ENCODE measurements at regions not wholly inside any gene's neighbourhood (a gene's known extent, or its start where the extent isn't known, plus 50 kb on each side); places are given as distances from the start of the nearest gene placed in this dataset.
A peak's percentile ranks its signal among the peaks of the same experiment; 100 is the strongest.

DNA sequence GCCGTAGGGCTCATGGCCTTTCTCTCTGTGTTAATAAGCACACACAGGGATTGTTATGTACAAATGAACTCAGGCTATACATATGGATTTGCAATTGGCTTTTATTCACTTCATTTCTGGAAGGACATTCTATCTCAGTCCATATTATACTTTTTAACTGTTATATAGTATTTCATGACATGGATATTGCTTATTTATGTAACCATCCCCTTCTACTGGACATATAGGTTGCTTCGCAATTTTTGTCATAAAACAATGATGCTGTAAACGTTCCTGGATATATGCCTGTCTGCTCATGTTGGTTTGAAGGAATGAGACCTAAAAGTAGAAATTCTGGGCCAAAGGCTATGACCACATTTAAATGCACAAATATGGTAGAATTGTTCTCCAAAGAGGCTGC lies 158.1 kb downstream of the BCOR start:
- Mint-ChIP-seq H3K36me3 (no peaks in the 10 kb centered on the region), H3K4me3 (no peak overlapping the region), H3K27ac (no peak overlapping the region), H3K4me1 (peaks cover 13 to 16% of the 10 kb centered on the region in 2 donors), H3K27me3 (ENCODE audit: low read depth in 3 of 3) (peaks cover 0 to 6% (median 0%) of the 10 kb centered on the region in 3 donors), H3K9me3 (peaks cover 0 to 3% (median 0%) of the 10 kb centered on the region in 6 donors)
- DNase-seq: no peak

DNA sequence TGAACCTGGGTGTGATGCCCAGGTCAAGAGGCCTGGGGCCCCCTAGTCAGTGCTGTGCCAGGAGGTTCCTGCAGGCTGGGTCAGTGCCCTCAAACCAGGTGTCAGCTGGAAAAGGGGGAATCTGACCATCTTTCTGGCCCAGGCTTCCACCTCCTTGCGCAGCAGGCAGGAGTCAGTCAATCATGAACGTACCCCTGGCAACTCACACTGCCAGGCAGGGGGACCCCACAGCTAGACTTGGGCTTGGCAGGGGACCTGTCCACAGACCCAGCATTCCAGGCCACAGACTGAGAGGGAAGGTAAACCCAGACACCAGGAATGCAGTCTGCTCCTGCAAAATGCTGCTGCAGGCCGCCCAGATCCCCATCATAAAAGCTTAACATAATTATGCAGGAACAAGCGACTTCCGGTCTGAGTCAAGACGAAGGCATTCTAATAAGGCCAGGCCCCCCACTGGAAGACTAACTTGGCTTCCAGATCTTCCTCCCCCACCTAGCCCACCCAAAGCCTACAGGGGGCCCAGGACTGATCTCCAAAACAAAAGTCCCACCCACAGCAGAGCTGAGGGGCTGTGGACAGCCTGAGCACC lies 156.3 kb downstream of the BCOR start:
- Mint-ChIP-seq H3K27ac (no peak overlapping the region), H3K9me3 (peaks cover 0 to 3% (median 0%) of the 10 kb centered on the region in 6 donors), H3K4me1 (peaks cover 11 to 16% of the 10 kb centered on the region in 2 donors), H3K4me3 (no peak overlapping the region), H3K27me3 (ENCODE audit: low read depth in 3 of 3) (peaks cover 0 to 6% (median 0%) of the 10 kb centered on the region in 3 donors), H3K36me3 (no peaks in the 10 kb centered on the region)
- DNase-seq: no peak

DNA sequence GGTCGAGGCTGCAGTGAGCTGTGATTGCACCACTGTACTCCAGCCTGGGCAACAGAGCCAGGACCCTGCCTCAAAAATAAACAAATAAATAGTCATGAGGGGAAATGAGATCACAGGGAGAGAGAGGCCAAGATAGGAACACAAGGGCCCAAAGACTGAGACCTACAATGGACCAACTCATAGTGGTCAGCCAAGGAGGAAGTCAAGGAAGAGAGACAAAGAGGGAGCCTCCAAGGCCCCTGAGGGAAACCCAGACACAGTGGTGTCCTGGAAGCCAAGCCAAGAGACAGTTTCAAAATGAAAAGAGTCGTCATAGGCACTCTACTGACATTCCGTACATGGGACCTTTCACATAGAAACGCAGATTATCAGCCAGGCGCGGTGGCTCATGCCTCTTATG lies 153.3 kb downstream of the BCOR start:
- no peaks in the 10 kb centered on the region for H3K36me3 Mint-ChIP-seq
- peaks cover 0 to 8% (median 7%) of the 10 kb centered on the region in 3 donors for H3K27me3 Mint-ChIP-seq (ENCODE audit: low read depth in 3 of 3)
- H3K27ac Mint-ChIP-seq: no peak overlapping the region
- H3K4me3 Mint-ChIP-seq: no peak overlapping the region
- H3K9me3 Mint-ChIP-seq: peaks cover 0 to 3% (median 0%) of the 10 kb centered on the region in 6 donors
- no peak for DNase-seq
- no peaks in the 10 kb centered on the region for H3K4me1 Mint-ChIP-seq

DNA sequence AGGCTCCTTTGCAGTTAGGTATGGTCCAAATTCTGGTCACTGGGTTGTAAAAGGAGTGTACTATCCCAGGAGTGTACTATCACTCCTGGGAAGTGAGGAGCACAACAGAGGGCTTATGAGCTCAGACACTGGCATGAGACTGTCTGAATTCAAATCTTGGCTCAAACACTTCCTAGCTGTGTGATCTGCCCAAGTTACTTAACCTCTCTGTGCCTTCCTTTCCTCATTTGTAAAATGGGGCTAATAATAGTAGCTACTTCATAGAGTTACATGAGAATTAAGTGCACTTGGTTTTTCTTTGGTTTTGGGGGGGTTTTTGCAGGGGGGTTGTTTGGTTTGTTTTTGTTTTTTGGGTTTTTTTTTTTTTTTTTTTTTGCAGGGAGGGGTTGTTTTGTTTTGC lies 152.0 kb downstream of the BCOR start:
- H3K36me3 Mint-ChIP-seq: no peaks in the 10 kb centered on the region
- no peak overlapping the region for H3K27ac Mint-ChIP-seq
- DNase-seq: no peak
- H3K4me1 Mint-ChIP-seq: no peaks in the 10 kb centered on the region
- H3K4me3 Mint-ChIP-seq: no peak overlapping the region
- peaks cover 0 to 3% (median 0%) of the 10 kb centered on the region in 6 donors for H3K9me3 Mint-ChIP-seq
- H3K27me3 Mint-ChIP-seq (ENCODE audit: low read depth in 3 of 3): peaks cover 0 to 13% (median 5%) of the 10 kb centered on the region in 3 donors

DNA sequence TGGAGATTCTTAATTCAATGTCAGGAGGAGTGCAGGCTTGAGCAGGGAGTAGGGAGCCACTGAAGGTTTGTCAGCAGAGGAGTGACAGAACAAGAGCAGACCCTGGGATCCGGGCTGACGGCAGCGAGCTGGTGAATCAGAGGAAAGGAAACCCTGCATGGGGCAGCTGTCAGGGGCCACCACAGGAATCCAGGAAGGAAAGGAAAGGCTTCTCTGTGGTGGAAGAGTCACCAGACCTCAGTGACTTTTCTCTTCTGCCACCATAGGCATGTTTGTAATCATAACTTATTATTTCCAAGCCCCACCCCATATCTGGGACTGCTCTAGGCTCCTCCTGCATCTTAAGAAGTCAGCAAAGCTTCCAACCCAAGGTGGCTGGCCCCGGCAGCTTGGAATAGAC lies 150.9 kb downstream of the BCOR start:
- Mint-ChIP-seq H3K4me1 (no peaks in the 10 kb centered on the region), H3K4me3 (no peak overlapping the region), H3K36me3 (no peaks in the 10 kb centered on the region), H3K9me3 (peaks cover 0 to 3% (median 0%) of the 10 kb centered on the region in 6 donors), H3K27ac (no peak overlapping the region), H3K27me3 (ENCODE audit: low read depth in 3 of 3) (peaks cover 2 to 13% (median 5%) of the 10 kb centered on the region in 3 donors)
- no peak for DNase-seq

DNA sequence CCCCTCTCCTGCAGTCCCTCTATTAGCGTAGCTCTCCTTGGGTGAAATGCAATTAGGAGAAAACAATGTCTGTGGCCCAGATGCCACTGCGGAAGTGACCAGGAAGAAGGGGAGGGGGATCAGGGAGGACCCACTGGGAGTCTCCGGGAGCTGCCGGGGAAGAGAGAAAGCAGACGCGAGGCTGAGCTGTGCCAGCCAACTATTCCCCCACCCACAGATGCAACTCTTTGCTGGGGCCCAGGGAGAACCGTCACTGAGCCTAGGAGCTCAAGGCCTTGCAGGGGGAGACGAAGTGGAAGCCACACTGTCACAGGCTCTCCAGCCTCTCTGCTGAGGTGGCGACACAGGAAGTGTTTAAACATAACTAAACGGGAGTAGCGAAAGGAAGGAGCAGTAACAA lies 149.2 kb downstream of the BCOR start:
- Mint-ChIP-seq H3K4me1 (no peaks in the 10 kb centered on the region), H3K27me3 (ENCODE audit: low read depth in 3 of 3) (peaks cover 2 to 13% (median 3%) of the 10 kb centered on the region in 3 donors), H3K27ac (no peak overlapping the region), H3K9me3 (no peaks in the 10 kb centered on the region), H3K4me3 (no peak overlapping the region), H3K36me3 (no peaks in the 10 kb centered on the region)
- DNase-seq: no peak

DNA sequence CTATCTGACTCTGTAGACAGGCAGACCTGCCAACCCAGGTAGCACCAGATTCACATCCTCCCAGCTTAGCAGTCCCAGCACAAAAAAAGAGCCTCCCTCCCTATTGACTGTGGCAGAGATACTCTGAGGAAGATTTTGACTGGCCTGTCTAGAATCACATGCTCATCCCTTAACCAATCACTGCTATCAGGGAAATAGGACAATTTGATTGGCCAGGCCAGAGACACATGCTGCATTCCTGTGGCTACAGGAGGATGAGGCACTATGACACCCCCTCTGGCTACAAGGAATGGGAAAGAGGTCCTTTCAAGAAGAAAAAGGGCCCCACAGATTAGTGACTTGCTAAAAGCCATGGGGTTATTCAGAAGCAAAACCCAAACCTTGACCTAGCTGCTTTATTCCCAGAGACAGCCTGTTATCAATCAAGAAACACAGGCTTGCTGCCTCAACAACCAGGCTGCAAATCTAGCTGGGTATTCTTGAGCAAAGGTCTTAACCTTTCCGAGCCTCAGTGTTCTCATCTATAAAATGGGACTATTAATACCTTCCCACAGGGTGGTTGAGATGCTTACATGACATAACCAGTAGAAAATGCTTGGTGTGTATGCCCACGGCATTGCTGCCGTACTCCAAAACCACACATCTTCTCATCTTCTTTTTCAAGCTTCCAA lies 147.6 kb downstream of the BCOR start:
- H3K27ac Mint-ChIP-seq: no peak overlapping the region
- H3K27me3 Mint-ChIP-seq (ENCODE audit: low read depth in 3 of 3): peaks cover 1 to 13% (median 2%) of the 10 kb centered on the region in 3 donors
- no peaks in the 10 kb centered on the region for H3K36me3 Mint-ChIP-seq
- H3K4me1 Mint-ChIP-seq: no peaks in the 10 kb centered on the region
- no peaks in the 10 kb centered on the region for H3K9me3 Mint-ChIP-seq
- H3K4me3 Mint-ChIP-seq: no peak overlapping the region
- no peak for DNase-seq

DNA sequence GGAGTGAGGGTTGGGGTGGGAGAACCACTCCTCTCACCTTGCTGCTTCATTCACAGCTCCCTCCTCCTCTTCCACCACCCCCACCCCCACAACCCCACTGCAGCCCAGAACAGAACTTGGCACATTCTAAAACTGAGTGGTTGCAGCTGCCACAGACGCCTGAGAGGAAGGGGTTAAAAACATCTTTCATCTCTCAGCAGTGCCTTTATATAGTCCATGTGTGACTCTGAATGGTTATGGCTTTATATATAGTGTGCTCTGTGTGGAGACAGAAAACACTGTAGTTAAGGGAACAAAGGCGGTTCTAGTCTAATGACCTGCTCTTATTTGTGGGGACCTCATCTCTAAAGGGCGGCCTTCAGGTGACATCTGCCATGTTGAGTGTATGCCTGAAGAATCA lies 144.8 kb downstream of the BCOR start:
- Mint-ChIP-seq H3K36me3 (no peaks in the 10 kb centered on the region), H3K4me1 (no peaks in the 10 kb centered on the region), H3K9me3 (no peaks in the 10 kb centered on the region), H3K4me3 (no peak overlapping the region), H3K27ac (no peak overlapping the region), H3K27me3 (ENCODE audit: low read depth in 3 of 3) (peaks cover 1 to 20% (median 7%) of the 10 kb centered on the region in 3 donors)
- DNase-seq: no peak

DNA sequence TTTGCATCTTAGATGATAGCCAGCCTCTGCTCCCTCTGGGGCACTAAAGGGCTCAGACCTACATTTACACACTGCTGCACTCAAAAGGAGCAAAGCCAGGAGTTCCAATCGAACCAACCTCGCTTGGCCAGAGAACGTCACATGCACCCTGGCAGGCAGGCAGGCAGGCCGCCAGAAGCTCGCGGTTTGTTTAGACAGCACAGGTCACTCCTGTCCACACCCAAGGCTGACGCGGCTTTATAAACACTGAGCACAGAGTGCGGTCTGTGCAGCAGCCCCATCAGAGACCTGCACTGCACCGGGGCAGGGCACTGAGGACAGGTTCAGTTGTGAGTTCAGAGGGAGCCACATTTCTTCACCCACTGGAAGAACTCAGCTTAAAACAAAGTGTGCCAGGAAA lies 143.9 kb downstream of the BCOR start:
- no peaks in the 10 kb centered on the region for H3K9me3 Mint-ChIP-seq
- H3K4me3 Mint-ChIP-seq: no peak overlapping the region
- H3K27me3 Mint-ChIP-seq (ENCODE audit: low read depth in 3 of 3): peaks cover 0 to 19% (median 7%) of the 10 kb centered on the region in 3 donors
- H3K36me3 Mint-ChIP-seq: no peaks in the 10 kb centered on the region
- no peaks in the 10 kb centered on the region for H3K4me1 Mint-ChIP-seq
- no peak for DNase-seq
- H3K27ac Mint-ChIP-seq: no peak overlapping the region

DNA sequence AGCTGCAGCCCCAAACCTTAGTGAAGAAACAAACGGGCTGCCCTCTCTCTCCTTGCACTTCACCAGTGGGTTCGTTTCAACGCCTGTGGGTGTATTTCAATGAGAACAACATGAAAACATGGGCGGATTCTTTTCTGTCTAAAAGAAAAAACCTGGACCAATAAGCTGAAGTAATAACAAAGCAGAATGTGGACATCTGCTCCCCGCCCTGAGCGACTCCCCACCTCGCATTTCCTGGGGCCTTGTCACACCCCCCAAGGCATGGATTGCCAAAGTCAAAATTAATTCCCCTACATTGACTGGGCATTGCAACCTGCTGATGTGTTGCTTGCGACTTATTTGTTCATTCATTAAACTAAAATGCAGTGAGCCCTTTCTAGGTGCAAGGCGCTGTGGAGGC lies 142.9 kb downstream of the BCOR start:
- Mint-ChIP-seq H3K9me3 (no peaks in the 10 kb centered on the region), H3K27me3 (ENCODE audit: low read depth in 3 of 3) (peaks cover 0 to 12% (median 7%) of the 10 kb centered on the region in 3 donors), H3K4me1 (no peaks in the 10 kb centered on the region)

DNA sequence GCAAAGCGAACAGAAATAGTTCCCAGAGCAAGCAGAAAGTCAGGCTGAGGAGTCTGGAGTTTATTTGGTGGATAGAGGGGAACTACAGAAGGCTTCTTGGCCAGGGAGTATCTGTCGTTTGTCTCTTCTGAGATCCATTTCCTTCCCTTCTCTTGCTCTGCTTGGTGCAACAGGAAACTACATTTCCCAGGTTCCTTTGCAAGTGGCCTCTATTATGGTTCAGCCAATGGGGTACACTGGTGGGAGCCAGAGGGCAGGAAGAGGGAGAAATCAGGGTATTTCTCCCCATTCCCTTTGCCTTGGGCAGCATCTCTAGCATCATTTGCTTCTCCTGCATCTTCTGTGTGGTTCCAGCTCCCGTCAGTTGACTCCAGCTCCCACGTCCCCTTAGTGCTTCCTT lies 142.1 kb downstream of the BCOR start:
- Mint-ChIP-seq H3K4me1 (no peaks in the 10 kb centered on the region), H3K27ac (no peak overlapping the region)

More for the DNA sequence above, 142.9 kb downstream of the BCOR start:
- H3K4me3 Mint-ChIP-seq: no peak overlapping the region
- no peaks in the 10 kb centered on the region for H3K36me3 Mint-ChIP-seq
- H3K27ac Mint-ChIP-seq: no peak overlapping the region
- DNase-seq: no peak

DNA sequence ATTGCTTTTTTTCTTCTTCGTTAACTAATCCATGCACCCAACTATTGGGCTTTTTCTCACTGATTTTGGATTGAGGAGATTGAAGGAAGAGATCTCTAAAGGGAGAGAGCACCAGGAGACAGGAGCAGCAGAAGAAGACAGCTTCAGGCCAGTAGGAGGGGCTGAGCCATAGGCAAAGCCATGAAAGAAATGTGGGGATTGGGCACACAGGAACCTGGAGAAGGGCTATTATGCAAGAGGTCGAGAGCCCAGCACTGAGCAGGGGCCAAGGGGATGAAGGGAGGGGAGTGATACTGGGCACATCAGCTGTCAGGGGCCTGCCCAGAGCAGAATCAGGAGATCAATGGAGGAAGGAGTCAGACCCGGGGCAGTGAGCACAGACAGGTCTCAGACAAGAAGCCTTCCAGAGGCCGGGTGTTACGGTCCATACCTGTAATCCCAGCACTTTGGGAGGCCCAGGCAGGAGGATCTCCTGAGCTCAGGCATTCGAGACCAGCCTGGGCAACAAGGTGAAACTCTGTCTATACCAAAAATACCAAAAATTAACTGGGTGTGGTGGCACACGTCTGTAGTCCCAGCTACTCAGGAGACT lies 140.9 kb downstream of the BCOR start:
- Mint-ChIP-seq H3K27me3 (ENCODE audit: low read depth in 3 of 3) (peaks cover 0 to 10% (median 5%) of the 10 kb centered on the region in 3 donors), H3K27ac (no peak overlapping the region), H3K4me3 (no peak overlapping the region), H3K4me1 (no peaks in the 10 kb centered on the region), H3K9me3 (no peaks in the 10 kb centered on the region), H3K36me3 (no peaks in the 10 kb centered on the region)
- DNase-seq: no peak

More for the DNA sequence above, 142.1 kb downstream of the BCOR start:
- H3K9me3 Mint-ChIP-seq: no peaks in the 10 kb centered on the region
- no peak for DNase-seq
- H3K36me3 Mint-ChIP-seq: no peaks in the 10 kb centered on the region
- H3K27me3 Mint-ChIP-seq (ENCODE audit: low read depth in 3 of 3): peaks cover 0 to 10% (median 7%) of the 10 kb centered on the region in 3 donors
- H3K4me3 Mint-ChIP-seq: no peak overlapping the region

DNA sequence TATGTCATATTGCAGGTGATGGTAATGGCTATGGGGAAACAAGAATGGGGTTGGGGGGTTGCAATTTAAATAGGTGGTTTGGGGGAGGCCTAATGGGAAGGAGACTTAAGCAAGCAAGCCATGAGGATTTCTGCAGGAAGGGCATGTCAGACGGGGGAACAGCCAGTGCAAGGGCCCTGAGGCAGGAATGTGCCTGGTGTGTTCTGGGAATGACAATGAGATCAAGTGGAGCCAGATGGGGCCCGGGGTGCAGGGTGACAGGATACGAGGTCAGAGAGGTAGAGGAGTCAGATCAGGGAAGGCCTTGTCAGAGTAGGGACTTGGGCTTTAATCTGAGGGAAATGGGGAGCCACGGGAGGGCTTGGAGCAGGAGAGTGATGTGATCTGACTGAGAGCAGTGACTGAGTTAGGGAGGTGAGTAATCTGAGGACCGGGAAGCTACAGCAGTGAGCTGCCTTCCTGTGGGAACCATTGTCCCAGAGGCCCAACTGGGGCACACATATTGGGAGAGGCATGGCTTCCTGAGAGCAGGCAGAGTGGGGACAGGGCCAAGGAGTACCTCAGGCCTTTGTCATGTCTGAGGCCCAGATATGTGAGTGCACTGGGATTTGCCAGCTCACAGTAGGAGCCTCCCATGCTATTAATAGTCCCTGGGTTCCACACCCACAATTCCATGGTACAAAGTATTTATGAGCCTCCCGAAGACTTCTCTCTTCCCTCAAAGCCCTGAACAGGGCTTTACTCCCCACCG lies 139.8 kb downstream of the BCOR start:
- peaks cover 0 to 13% (median 7%) of the 10 kb centered on the region in 3 donors for H3K27me3 Mint-ChIP-seq (ENCODE audit: low read depth in 3 of 3)
- H3K9me3 Mint-ChIP-seq: no peaks in the 10 kb centered on the region
- no peak for DNase-seq
- no peaks in the 10 kb centered on the region for H3K4me1 Mint-ChIP-seq
- no peaks in the 10 kb centered on the region for H3K36me3 Mint-ChIP-seq
- peak overlapping the region in 1 of 6 donors; percentile 53 for H3K27ac Mint-ChIP-seq
- H3K4me3 Mint-ChIP-seq: no peak overlapping the region

DNA sequence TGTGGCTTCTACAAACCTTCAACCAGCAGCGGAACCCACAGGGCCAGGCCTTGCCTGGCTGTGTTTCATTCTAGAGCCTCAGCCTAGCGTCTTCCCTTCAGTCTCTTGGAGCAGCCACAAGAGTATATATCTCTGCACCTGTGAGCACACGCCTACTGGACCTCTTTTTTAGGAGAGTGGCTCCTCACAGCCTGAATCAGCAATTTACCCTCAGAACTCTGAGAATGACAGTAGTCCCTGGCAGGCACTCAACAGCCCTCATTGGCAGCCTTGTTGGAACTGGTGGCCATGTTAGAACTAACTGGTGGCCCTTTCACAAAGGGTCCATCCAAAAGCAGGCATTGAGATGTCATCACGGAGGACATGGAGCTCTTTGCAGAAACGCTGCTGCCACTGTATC lies 138.9 kb downstream of the BCOR start:
- H3K4me3 Mint-ChIP-seq: no peak overlapping the region
- no peaks in the 10 kb centered on the region for H3K9me3 Mint-ChIP-seq
- H3K36me3 Mint-ChIP-seq: no peaks in the 10 kb centered on the region
- DNase-seq: no peak
- H3K4me1 Mint-ChIP-seq: no peaks in the 10 kb centered on the region
- H3K27ac Mint-ChIP-seq: no peak overlapping the region
- H3K27me3 Mint-ChIP-seq (ENCODE audit: low read depth in 3 of 3): peaks cover 0 to 13% (median 7%) of the 10 kb centered on the region in 3 donors

All from immature natural killer cell (primary cell).